ENCODE measurements at regions not wholly inside any gene's neighbourhood (a gene's known extent, or its start where the extent isn't known, plus 50 kb on each side); places are given as distances from the start of the nearest gene placed in this dataset.

DNA sequence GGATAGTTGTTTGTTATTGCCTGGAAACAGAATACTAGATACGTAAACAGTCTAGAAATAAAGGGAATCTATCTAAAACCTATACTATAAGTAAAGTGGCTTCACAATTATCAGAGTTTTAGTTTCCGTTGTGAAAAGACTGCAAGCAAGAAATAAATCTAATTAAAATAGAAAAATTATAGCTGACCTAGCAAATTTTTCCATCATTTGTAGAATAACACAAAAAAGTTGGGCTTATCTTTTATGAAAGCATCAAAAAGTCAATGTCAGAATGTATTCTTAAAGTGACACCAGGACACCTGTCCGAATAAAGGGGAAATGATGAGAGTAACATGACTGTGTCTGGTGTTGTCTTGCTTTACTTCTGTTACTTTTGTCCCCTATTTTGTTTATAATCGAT is 1248.9 kb upstream of the MIR17HG start:
- Histone ChIP-seq H4K20me1 (ENCODE audit: insufficient read depth) (no peaks in the 10 kb centered on the region), H3K4me3 (no peak overlapping the region), H3K79me2 (ENCODE audit: low read depth) (no peaks in the 10 kb centered on the region), H3K27me3 (ENCODE audit: insufficient read depth, low read depth) (no peaks in the 10 kb centered on the region), H3K36me3 (ENCODE audit: low read depth) (no peaks in the 10 kb centered on the region), H3K9me3 (ENCODE audit: insufficient read depth, low read depth) (no peaks in the 10 kb centered on the region), H3K4me2 (no peak overlapping the region), H3K9me2 (ENCODE audit: insufficient read depth) (no peaks in the 10 kb centered on the region), H3K27ac (no peak overlapping the region), H3K4me1 (replicated peaks; ENCODE audit: insufficient read depth) (no peaks in the 10 kb centered on the region), H2AFZ (no peak overlapping the region), H3F3A (ENCODE audit: insufficient read depth, low read depth) (no peaks in the 10 kb centered on the region)
- no TSS peak for BruUV-seq (replicated peaks)
- intact Hi-C loops (cut with micrococcal nuclease; ENCODE audit: unreplicated experiment), result no loop called here
- ChIA-PET CTCF (no interaction called here), POLR2A (ENCODE audit: unreplicated experiment) (interaction anchor here (0.6 kb wide), 1 partner anchor 17 kb away, joined by 3 read pairs; no protein-coding TSS in a partner anchor)
- TF ChIP-seq EZH2 (IDR thresholded peaks at IDR 0.05; ENCODE audit: low read depth), result no peak
- TF ChIP-seq CTCF (conservative IDR thresholded peaks at IDR 0.05), result no peak
- no peak for DNase-seq

DNA sequence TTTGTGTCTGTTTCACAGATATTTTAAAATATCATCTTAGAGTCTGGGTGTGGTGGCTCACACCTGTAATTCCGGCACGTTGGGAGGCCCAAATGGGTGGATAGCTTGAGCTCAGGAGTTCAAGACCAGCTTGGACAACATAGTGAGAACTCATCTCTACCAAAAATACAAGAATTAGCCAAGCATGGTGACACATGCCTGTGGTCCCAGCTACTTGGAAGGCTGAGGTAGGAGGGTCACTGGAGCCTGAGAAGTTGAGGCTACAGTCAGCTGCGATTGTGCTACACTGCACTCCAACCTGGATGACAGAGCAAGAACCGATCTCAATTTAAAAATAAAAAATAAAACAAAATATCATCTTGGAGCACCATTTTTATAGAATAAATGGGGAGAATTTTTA is 1247.6 kb upstream of the MIR17HG start:
- Histone ChIP-seq H3K4me1 (replicated peaks; ENCODE audit: insufficient read depth) (0 out of 2 replicates have a peak, but pooled peaks cover 3% of the 10 kb centered on the region), H3K4me2 (no peak overlapping the region), H3K4me3 (no peak overlapping the region), H3F3A (ENCODE audit: insufficient read depth, low read depth) (no peaks in the 10 kb centered on the region), H3K36me3 (ENCODE audit: low read depth) (no peaks in the 10 kb centered on the region), H3K9me3 (ENCODE audit: insufficient read depth, low read depth) (no peaks in the 10 kb centered on the region), H3K27me3 (ENCODE audit: insufficient read depth, low read depth) (no peaks in the 10 kb centered on the region), H3K79me2 (ENCODE audit: low read depth) (no peaks in the 10 kb centered on the region), H3K27ac (no peak overlapping the region), H4K20me1 (ENCODE audit: insufficient read depth) (no peaks in the 10 kb centered on the region), H3K9me2 (ENCODE audit: insufficient read depth) (no peaks in the 10 kb centered on the region), H2AFZ (no peak overlapping the region)
- ChIA-PET CTCF (no interaction called here), POLR2A (ENCODE audit: unreplicated experiment) (no interaction called here)
- intact Hi-C loops (cut with micrococcal nuclease; ENCODE audit: unreplicated experiment), result no loop called here
- no TSS peak for BruUV-seq (replicated peaks)
- no peak for TF ChIP-seq EZH2 (IDR thresholded peaks at IDR 0.05; ENCODE audit: low read depth)
- TF ChIP-seq CTCF (conservative IDR thresholded peaks at IDR 0.05), result no peak
- no peak for DNase-seq

DNA sequence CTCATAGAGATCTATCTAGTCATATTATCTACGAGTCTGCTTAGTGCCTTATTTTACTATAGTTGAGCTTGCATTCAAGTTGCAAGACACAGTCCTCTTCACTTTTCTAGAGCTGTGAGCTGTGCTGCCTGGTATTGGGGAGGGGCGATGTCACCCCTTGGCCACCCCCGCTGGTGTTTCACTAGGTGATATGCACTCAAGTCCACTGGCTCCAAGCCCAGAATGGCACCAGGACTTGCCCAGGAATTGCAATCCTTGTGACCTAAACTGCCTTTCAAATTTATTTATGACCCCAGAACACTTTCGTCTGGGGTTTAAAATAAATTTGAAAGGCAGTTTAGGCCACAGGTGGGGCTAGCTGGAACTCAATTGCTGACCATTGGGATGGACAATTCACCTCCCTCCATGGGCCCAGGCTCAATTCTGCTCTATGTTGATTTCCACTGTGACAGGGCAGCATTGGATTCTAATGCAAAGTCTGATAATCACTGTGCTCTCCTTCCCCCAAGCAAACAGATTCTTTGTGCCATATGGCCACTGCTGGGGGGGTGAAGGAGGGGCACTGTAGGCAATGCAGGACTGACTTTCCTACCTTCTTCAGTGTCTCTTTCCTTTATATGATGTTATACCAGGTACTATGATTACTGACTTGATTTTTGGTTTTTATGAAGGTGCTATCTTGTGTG is 1244.2 kb upstream of the MIR17HG start:
- BruUV-seq (replicated peaks), result no TSS peak
- TF ChIP-seq EZH2 (IDR thresholded peaks at IDR 0.05; ENCODE audit: low read depth), result no peak
- TF ChIP-seq CTCF (conservative IDR thresholded peaks at IDR 0.05), result no peak
- Histone ChIP-seq H3F3A (ENCODE audit: insufficient read depth, low read depth) (no peaks in the 10 kb centered on the region), H3K4me2 (no peak overlapping the region), H3K27ac (no peak overlapping the region), H2AFZ (no peak overlapping the region), H3K9me3 (ENCODE audit: insufficient read depth, low read depth) (no peaks in the 10 kb centered on the region), H3K79me2 (ENCODE audit: low read depth) (no peaks in the 10 kb centered on the region), H3K36me3 (ENCODE audit: low read depth) (no peaks in the 10 kb centered on the region), H3K4me1 (replicated peaks; ENCODE audit: insufficient read depth) (0 out of 2 replicates have a peak, but pooled peaks cover 12% of the 10 kb centered on the region), H3K4me3 (no peak overlapping the region), H3K27me3 (ENCODE audit: insufficient read depth, low read depth) (no peaks in the 10 kb centered on the region), H3K9me2 (ENCODE audit: insufficient read depth) (no peaks in the 10 kb centered on the region), H4K20me1 (ENCODE audit: insufficient read depth) (no peaks in the 10 kb centered on the region)
- intact Hi-C loops (cut with micrococcal nuclease; ENCODE audit: unreplicated experiment), result no loop called here
- no peak for DNase-seq
- ChIA-PET POLR2A (ENCODE audit: unreplicated experiment) (no interaction called here), CTCF (no interaction called here)
